ENCODE measurements at regions not wholly inside any gene's neighbourhood (a gene's known extent, or its start where the extent isn't known, plus 50 kb on each side); places are given as distances from the start of the nearest gene placed in this dataset.

- no peak for ATAC-seq
- TF ChIP-seq GLIS3 (CRISPR knock-in tag; IDR thresholded peaks at IDR 0.05) (no peak), OSR1 (CRISPR knock-in tag; IDR thresholded peaks at IDR 0.05) (no peak), BACH2 (CRISPR knock-in tag; IDR thresholded peaks at IDR 0.05; ENCODE audit: borderline replicate concordance) (no peak), CSRNP3 (CRISPR knock-in tag; IDR thresholded peaks at IDR 0.05) (no peak), ARNTL (CRISPR knock-in tag; IDR thresholded peaks at IDR 0.05; ENCODE audit: borderline replicate concordance, low read depth) (no peak), ZFP30 (CRISPR knock-in tag; IDR thresholded peaks at IDR 0.05) (no peak), SNAI2 (CRISPR knock-in tag; IDR thresholded peaks at IDR 0.05) (no peak), RARB (CRISPR knock-in tag; IDR thresholded peaks at IDR 0.05) (no peak)
- TF ChIP-seq, protein P1, sequence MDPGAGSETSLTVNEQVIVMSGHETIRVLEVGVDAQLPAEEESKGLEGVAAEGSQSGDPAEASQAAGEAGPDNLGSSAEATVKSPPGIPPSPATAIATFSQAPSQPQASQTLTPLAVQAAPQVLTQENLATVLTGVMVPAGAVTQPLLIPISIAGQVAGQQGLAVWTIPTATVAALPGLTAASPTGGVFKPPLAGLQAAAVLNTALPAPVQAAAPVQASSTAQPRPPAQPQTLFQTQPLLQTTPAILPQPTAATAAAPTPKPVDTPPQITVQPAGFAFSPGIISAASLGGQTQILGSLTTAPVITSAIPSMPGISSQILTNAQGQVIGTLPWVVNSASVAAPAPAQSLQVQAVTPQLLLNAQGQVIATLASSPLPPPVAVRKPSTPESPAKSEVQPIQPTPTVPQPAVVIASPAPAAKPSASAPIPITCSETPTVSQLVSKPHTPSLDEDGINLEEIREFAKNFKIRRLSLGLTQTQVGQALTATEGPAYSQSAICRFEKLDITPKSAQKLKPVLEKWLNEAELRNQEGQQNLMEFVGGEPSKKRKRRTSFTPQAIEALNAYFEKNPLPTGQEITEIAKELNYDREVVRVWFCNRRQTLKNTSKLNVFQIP (CRISPR knock-in tag; IDR thresholded peaks at IDR 0.05; ENCODE audit: borderline replicate concordance, low read depth), result no peak
Observed at GRCh38 chr1:219317762-219318353, 144.2 kb downstream of the LYPLAL1 start.

GRCh38 chr1:219316066-219316465 is 142.4 kb downstream of the LYPLAL1 start:
- ATAC-seq, result no peak
- TF ChIP-seq ZNF70 (CRISPR knock-in tag; IDR thresholded peaks at IDR 0.05) (no peak), ZFP3 (CRISPR knock-in tag; IDR thresholded peaks at IDR 0.05) (no peak), ZNF8 (CRISPR knock-in tag; IDR thresholded peaks at IDR 0.05) (no peak), ISL1 (CRISPR knock-in tag; IDR thresholded peaks at IDR 0.05) (no peak), SNAI2 (CRISPR knock-in tag; IDR thresholded peaks at IDR 0.05) (no peak), ARNTL (CRISPR knock-in tag; IDR thresholded peaks at IDR 0.05; ENCODE audit: borderline replicate concordance, low read depth) (no peak), ESRRG (CRISPR knock-in tag; IDR thresholded peaks at IDR 0.05) (no peak), GLIS3 (CRISPR knock-in tag; IDR thresholded peaks at IDR 0.05) (no peak), PPARA (CRISPR knock-in tag; IDR thresholded peaks at IDR 0.05; ENCODE audit: borderline replicate concordance) (no peak), ZNF565 (CRISPR knock-in tag; conservative IDR thresholded peaks at IDR 0.05; ENCODE audit: low read depth) (no peak), TCF4 (CRISPR knock-in tag; IDR thresholded peaks at IDR 0.05; ENCODE audit: borderline replicate concordance) (no peak), ZC3H10 (CRISPR knock-in tag; IDR thresholded peaks at IDR 0.05) (no peak), BACH2 (CRISPR knock-in tag; IDR thresholded peaks at IDR 0.05; ENCODE audit: borderline replicate concordance) (no peak), CSRNP3 (CRISPR knock-in tag; IDR thresholded peaks at IDR 0.05) (no peak), TOX (CRISPR knock-in tag; IDR thresholded peaks at IDR 0.05; ENCODE audit: borderline replicate concordance) (no peak)
- TF ChIP-seq, protein P2, sequence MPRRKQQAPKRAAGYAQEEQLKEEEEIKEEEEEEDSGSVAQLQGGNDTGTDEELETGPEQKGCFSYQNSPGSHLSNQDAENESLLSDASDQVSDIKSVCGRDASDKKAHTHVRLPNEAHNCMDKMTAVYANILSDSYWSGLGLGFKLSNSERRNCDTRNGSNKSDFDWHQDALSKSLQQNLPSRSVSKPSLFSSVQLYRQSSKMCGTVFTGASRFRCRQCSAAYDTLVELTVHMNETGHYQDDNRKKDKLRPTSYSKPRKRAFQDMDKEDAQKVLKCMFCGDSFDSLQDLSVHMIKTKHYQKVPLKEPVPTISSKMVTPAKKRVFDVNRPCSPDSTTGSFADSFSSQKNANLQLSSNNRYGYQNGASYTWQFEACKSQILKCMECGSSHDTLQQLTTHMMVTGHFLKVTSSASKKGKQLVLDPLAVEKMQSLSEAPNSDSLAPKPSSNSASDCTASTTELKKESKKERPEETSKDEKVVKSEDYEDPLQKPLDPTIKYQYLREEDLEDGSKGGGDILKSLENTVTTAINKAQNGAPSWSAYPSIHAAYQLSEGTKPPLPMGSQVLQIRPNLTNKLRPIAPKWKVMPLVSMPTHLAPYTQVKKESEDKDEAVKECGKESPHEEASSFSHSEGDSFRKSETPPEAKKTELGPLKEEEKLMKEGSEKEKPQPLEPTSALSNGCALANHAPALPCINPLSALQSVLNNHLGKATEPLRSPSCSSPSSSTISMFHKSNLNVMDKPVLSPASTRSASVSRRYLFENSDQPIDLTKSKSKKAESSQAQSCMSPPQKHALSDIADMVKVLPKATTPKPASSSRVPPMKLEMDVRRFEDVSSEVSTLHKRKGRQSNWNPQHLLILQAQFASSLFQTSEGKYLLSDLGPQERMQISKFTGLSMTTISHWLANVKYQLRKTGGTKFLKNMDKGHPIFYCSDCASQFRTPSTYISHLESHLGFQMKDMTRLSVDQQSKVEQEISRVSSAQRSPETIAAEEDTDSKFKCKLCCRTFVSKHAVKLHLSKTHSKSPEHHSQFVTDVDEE (CRISPR knock-in tag; IDR thresholded peaks at IDR 0.05), result no peak
- TF ChIP-seq, protein P3, sequence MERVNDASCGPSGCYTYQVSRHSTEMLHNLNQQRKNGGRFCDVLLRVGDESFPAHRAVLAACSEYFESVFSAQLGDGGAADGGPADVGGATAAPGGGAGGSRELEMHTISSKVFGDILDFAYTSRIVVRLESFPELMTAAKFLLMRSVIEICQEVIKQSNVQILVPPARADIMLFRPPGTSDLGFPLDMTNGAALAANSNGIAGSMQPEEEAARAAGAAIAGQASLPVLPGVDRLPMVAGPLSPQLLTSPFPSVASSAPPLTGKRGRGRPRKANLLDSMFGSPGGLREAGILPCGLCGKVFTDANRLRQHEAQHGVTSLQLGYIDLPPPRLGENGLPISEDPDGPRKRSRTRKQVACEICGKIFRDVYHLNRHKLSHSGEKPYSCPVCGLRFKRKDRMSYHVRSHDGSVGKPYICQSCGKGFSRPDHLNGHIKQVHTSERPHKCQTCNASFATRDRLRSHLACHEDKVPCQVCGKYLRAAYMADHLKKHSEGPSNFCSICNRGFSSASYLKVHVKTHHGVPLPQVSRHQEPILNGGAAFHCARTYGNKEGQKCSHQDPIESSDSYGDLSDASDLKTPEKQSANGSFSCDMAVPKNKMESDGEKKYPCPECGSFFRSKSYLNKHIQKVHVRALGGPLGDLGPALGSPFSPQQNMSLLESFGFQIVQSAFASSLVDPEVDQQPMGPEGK (CRISPR knock-in tag; IDR thresholded peaks at IDR 0.05; ENCODE audit: borderline replicate concordance), result no peak
- TF ChIP-seq, protein P1 (CRISPR knock-in tag; IDR thresholded peaks at IDR 0.05; ENCODE audit: borderline replicate concordance, low read depth), result no peak
